ENCODE measurements at regions not wholly inside any gene's neighbourhood (a gene's known extent, or its start where the extent isn't known, plus 50 kb on each side); places are given as distances from the start of the nearest gene placed in this dataset.

DNA sequence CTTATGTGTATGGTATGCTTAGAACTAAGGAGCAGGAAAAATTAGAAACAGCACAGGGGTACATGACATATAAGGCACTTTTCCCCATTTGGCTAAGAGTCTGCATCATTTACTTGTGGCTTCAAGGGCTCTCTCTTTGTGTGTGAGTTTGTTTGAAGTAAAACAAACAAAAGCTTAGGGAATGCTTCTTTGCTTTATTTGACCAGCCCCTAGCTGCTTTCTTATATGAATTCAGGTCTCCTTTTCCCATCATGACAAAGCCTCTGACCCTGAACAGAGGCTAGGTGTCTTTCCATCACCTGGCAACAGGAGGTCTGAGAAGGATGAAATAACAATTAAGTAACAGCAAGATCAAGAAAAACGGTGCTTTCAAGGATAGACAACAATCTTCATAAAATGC, 643.8 kb upstream of the ADGRL2 start:
- no peak for DNase-seq (ENCODE audit: low spot score)

DNA sequence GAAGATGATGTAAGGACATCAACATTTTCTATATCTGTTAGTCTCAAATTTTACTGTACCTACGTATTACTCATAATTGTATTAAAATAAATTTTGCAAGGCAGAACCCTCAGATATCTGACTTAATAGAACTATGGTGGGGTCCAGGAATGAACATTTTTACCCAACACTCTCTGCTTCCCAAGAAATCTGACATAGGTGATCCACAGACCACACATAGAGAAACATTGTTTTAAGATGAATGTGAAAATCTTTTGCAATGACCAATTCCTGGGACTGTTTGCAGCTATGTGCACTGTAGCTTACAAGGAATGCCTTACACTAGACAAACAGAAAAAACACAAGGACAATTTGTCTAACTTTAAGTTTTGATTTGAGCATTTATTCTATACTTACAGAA, 645.6 kb upstream of the ADGRL2 start:
- no peak for DNase-seq (ENCODE audit: low spot score)

GRCh38 chr1:81151206-81151605, 649.5 kb upstream of the ADGRL2 start:
- DNase-seq (ENCODE audit: low spot score), result no peak

DNA sequence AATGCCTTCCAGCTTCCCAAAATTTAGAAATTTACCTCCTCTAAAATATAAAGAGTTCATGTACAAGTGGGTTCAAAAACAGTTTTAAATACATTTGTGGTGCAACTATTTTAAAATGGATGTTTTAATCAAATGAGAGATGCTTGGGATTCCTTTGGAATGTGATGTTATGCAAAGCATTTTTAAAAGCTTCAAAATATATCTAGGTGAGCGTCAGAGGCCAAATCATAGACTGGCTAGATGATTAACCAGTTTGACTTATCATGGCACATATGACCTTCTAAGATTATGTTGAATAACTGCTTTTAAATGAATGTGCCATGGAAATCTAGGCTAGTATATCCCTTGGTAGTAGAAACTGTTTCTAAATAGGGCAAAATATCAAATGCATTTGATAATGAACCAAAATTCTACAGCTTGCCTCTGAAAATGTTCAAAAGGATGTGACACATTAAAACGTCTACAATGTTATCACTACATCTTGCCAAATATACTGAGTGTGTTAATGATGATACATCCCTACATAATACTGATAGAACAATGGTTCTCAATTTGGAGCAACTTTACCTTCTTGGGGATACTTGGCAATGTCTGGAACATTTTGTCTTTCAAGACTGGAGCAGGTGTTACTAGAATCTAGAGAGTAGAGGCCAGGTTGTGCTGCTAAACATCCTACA, 650.9 kb upstream of the ADGRL2 start:
- no peak for DNase-seq (ENCODE audit: low spot score)

GRCh38 chr1:81144240-81144825, 656.4 kb upstream of the ADGRL2 start:
- no peak for DNase-seq (ENCODE audit: low spot score)

DNA sequence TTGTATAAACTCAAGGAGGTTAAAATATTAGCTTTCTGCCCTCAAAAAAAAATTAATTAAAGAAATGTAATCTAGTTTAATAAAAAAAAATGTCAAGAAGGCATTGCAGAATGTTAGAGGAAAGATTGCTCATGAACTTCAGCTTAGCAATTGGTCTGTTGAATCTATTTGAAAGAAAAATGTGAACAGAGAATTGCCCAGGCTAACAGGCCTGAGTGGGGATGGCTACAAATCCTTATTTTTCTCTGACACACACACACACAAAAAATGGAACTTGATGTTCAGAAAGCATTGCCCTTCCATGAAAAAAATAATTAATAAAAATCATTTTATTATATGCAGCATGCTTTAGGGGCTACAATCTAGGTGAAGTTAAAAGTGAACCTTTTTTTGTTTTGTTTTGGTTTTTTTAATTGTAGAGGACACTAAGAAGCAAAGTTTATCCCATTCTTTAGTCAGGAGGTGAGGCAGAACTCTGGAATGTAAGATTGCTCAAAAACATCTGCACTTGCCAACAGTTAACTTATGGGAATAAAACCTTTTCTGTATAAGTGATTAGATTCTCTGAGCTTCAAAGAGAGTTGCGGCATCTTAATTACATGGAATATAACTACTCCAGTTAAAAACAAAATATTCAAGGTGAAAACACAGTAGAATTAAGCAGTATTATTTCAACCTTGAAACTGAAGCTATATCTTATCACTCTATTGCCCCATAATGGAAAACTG, 658.5 kb upstream of the ADGRL2 start:
- DNase-seq (ENCODE audit: low spot score), result no peak

DNA sequence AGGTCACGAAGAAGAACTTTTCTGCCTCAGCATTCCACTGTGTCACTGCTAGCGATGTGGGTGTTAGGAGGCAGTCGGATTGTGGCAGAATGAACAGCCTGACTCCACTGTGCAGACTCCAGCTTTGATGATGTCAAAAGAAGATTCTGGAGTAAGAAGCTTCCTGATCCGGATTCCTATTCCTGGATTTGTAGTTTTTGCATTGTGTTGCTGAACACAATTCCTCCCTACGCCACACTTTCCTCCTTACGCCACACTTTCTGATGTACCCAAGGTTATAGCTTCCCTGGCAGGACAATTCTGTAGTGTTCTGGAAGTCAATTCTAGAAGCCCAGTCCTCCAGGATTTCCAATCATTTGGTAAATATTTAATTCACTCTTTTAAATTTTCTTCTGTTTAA, 665.2 kb upstream of the ADGRL2 start:
- no peak for DNase-seq (ENCODE audit: low spot score)

DNA sequence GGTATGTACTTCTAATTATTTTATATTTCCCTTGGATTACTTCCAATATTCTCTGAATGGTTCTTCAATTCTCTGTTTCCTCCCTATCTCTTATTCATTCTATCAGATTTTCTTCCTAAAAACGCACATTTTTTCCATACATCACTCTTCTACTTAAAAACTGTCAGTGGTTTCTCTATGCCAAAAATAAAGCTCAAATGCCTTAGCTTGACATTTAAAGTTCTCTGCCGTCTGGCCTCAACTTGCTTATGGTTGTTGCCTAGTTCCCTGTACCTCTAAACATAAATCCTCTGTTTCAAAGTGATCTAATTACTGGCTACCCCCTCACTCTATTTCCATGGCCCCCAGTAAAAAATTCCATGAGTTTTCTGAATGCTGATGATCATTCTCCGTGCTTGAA, 671.0 kb upstream of the ADGRL2 start:
- DNase-seq (ENCODE audit: low spot score), result no peak

- no peak for DNase-seq (ENCODE audit: low spot score)
Measured at GRCh38 chr1:81129366-81129765, 671.4 kb upstream of the ADGRL2 start.

- no peak for DNase-seq (ENCODE audit: low spot score)
Measured at GRCh38 chr1:81128079-81128478, 672.7 kb upstream of the ADGRL2 start.

DNA sequence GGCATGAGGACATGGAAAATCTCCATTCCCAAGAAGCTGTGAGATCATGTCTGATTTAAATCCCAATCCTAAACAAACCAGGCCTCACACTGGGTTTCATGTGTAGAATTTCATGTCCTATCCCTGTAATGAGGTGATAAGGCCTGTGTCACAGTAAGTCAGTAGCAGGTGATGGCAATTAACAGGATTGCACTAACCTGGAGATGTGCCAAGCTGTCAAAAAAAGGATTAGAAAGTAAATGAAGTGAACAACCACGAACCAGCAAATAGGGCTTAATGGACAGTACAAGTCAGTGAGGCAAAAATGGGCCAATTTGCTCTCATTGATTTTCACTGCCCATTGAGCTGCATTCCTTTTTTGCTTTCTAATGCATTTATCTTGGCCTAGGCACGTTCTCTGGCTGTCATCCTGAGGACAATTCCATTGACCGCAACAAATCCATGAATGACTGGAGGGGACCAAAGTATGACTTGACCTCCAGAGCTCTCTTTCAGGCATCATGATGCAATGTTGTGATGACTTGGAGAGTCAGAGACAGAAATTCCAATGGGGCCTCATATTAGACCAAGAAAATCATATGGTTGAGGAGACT, 673.6 kb upstream of the ADGRL2 start:
- no peak for DNase-seq (ENCODE audit: low spot score)

DNA sequence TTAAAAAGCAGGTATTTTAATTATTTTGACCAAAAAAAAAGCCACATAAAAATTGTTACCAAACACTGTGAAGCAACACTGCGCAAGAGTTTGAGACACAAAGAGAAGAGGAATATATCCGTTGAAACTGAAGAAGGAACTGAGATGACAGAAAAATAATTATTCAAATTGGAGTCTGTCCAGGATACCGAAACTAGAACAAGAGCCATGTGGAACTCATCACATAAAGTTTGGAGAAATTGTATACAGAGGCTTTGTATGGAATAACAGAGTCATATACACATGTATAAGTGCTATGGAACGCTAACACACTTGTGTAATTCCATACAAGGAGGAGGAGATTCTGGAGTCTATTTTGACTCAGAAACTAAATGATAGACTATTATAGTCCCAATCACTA, 675.1 kb upstream of the ADGRL2 start:
- DNase-seq (ENCODE audit: low spot score), result no peak

GRCh38 chr1:81121306-81121705, 679.4 kb upstream of the ADGRL2 start:
- DNase-seq (ENCODE audit: low spot score), result no peak

- no peak for DNase-seq (ENCODE audit: low spot score)
Measured at GRCh38 chr1:81119319-81119718, 681.4 kb upstream of the ADGRL2 start.

- DNase-seq (ENCODE audit: low spot score), result no peak
Measured at GRCh38 chr1:81118550-81118949, 682.2 kb upstream of the ADGRL2 start.

DNA sequence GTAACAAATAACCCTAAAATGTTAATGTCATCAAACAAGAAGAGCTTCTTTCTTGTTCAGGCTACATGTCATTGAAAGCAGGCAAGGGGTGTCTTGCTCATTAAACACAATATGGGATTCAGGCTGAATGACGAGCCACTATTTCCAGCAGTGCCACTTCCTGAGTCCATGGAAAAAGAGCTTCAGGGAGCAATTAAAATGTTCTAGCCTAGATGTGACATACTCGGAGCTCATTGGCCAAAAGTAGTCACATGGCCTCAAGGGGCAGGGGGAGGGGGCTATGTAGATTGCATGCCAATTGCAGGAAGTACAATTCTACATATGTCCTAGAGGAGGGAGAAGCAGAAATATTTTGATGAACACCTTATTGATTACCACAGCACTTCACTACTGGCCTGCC, 685.3 kb upstream of the ADGRL2 start:
- no peak for DNase-seq (ENCODE audit: low spot score)

DNA sequence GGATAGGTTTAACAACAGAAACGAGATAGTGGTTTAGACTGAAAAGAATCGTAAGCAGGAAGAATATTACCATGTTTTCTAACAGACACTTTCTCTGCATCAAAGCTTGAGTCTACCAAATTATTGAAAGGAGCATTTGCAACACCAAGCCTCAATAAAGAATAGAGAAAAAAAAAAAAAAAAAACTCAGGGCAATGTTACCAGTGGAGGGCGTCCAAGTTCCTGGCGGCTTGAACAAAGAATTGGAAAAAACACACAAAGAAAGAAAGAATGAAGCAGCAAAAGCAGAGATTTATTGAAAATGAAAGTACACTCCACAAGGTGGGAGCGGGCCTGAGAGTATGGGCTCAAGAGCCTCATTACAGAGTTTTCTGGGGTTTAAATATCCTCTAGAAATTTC, 686.5 kb upstream of the ADGRL2 start:
- no peak for DNase-seq (ENCODE audit: low spot score)

DNA sequence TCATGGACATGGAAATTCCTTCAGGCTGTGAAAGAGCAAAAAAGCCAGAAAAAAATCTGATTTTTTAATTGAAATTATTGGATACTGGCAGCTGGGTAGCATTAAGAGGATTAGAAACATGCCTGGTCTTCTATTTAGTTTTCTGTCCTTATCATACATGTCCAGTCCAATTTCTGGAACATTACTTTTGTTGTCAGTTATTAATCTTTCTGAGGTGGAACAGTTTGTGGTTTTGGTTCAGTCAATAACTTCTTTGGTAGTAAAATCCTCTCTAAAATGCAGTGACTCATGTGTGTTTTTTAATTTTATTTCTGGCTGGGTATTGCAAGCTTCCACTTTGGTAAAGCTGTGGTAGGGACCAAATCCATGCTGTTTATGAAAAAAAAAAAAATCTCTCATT, 687.0 kb upstream of the ADGRL2 start:
- DNase-seq (ENCODE audit: low spot score), result no peak

DNA sequence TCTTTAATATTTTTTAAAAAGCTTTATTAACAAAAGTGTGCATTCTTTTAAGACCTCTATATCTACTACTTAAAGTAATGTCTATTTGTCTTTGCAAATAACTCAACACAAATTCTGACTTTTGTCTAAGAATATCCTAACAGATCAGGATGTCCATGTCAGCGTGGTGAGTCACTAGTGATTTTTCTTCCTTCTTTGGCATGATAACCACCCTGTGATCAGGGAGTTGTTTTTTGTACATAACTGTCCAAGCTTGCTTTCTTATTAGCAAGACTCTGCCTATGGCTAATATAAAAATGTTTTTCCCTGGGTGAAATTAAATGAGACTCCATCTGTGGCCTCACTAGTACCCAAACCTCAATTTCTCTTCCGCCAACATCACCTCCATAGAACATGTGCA, 688.9 kb upstream of the ADGRL2 start:
- DNase-seq (ENCODE audit: low spot score), result no peak

DNA sequence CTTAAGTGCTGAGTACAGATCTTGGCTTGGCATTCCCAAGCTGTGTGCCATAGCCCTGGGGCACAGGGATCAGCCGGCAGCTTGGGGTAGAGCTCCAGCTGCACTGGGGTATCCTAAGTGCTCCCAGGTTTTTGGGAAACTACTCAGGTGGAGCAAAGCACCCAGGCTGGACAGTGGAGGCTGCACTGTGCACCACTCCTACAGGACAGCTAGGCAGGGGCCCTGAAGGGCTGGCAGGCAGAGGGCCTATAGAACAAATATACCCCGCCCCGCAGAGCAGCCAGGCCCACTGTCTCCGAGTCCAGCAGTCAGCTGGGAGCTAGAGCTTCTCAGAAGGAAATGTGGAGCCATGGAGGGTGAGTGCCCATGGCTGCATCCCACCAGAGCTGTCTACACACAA, 691.7 kb upstream of the ADGRL2 start:
- DNase-seq (ENCODE audit: low spot score), result no peak

- DNase-seq (ENCODE audit: low spot score), result no peak
Measured at GRCh38 chr1:81097860-81098259, 702.9 kb upstream of the ADGRL2 start.

GRCh38 chr1:81073580-81073979, 727.2 kb upstream of the ADGRL2 start:
- DNase-seq (ENCODE audit: low spot score), result no peak
